ENCODE measurements at regions not wholly inside any gene's neighbourhood (a gene's known extent, or its start where the extent isn't known, plus 50 kb on each side); places are given as distances from the start of the nearest gene placed in this dataset.

- TF ChIP-seq, protein P1, sequence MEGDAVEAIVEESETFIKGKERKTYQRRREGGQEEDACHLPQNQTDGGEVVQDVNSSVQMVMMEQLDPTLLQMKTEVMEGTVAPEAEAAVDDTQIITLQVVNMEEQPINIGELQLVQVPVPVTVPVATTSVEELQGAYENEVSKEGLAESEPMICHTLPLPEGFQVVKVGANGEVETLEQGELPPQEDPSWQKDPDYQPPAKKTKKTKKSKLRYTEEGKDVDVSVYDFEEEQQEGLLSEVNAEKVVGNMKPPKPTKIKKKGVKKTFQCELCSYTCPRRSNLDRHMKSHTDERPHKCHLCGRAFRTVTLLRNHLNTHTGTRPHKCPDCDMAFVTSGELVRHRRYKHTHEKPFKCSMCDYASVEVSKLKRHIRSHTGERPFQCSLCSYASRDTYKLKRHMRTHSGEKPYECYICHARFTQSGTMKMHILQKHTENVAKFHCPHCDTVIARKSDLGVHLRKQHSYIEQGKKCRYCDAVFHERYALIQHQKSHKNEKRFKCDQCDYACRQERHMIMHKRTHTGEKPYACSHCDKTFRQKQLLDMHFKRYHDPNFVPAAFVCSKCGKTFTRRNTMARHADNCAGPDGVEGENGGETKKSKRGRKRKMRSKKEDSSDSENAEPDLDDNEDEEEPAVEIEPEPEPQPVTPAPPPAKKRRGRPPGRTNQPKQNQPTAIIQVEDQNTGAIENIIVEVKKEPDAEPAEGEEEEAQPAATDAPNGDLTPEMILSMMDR (IDR thresholded peaks at IDR 0.05; ENCODE audit: low read depth, low read length, poor library complexity, severe bottlenecking) = no peak
- no peak for TF ChIP-seq EZH2phosphoT487 (IDR thresholded peaks at IDR 0.05; ENCODE audit: borderline replicate concordance, low read length)
Measured at GRCh38 chrX:38860106-38861013, 59.1 kb downstream of the MID1IP1 start.

Data from DOHH2 (cell line).